ENCODE measurements at regions not wholly inside any gene's neighbourhood (a gene's known extent, or its start where the extent isn't known, plus 50 kb on each side); places are given as distances from the start of the nearest gene placed in this dataset.

- DNase-seq (ENCODE audit: low spot score): no peak
Observed at GRCh38 chrX:82912382-82912781, 595.7 kb upstream of the POU3F4 start.

GRCh38 chrX:82934980-82935379 is 573.1 kb upstream of the POU3F4 start:
- no peak for DNase-seq (ENCODE audit: low spot score)

- no peak for DNase-seq (ENCODE audit: low spot score)
Observed at GRCh38 chrX:82945332-82945731, 562.8 kb upstream of the POU3F4 start.

GRCh38 chrX:82961129-82961528 is 547.0 kb upstream of the POU3F4 start:
- DNase-seq (ENCODE audit: low spot score): no peak

- DNase-seq (ENCODE audit: low spot score): no peak
Observed at GRCh38 chrX:82973646-82974045, 534.4 kb upstream of the POU3F4 start.

- DNase-seq (ENCODE audit: low spot score): no peak
Observed at GRCh38 chrX:82998163-82998562, 509.9 kb upstream of the POU3F4 start.

- no peak for DNase-seq (ENCODE audit: low spot score)
Observed at GRCh38 chrX:83004012-83004411, 504.1 kb upstream of the POU3F4 start.

GRCh38 chrX:83008415-83008814 is 499.7 kb upstream of the POU3F4 start:
- no peak for DNase-seq (ENCODE audit: low spot score)

- DNase-seq (ENCODE audit: low spot score): no peak
Observed at GRCh38 chrX:83019258-83019657, 488.8 kb upstream of the POU3F4 start.

- DNase-seq (ENCODE audit: low spot score): peak; percentile 10
Observed at GRCh38 chrX:83022020-83022419, 486.1 kb upstream of the POU3F4 start.
